ENCODE measurements at regions not wholly inside any gene's neighbourhood (a gene's known extent, or its start where the extent isn't known, plus 50 kb on each side); places are given as distances from the start of the nearest gene placed in this dataset.

GRCh38 chr7:41465571-41465970 lies 237.3 kb downstream of the INHBA start:
- Histone ChIP-seq H3K9me3 (no peaks in the 10 kb centered on the region), H3K36me3 (no peaks in the 10 kb centered on the region), H3K27ac (no peak overlapping the region), H3K27me3 (no peaks in the 10 kb centered on the region), H3K4me1 (no peaks in the 10 kb centered on the region), H3K4me3 (no peak overlapping the region)
- TF ChIP-seq CTCF (IDR thresholded peaks at IDR 0.05) = no peak
- no peak for TF ChIP-seq POLR2A (IDR thresholded peaks at IDR 0.05)
- no peak for DNase-seq
- WGBS, 2 donors = 87 to 95% methylated on average over 5 of the region's 5 CpGs
- intact Hi-C loops (cut with DNase I) = no loop called here

GRCh38 chr7:41463770-41464470 lies 239.0 kb downstream of the INHBA start:
- TF ChIP-seq POLR2A (IDR thresholded peaks at IDR 0.05) (no peak), CTCF (IDR thresholded peaks at IDR 0.05) (no peak)
- H3K36me3 ChIP-seq = no peaks in the 10 kb centered on the region
- H3K4me3 ChIP-seq = no peak overlapping the region
- H3K9me3 ChIP-seq = no peaks in the 10 kb centered on the region
- WGBS, 2 donors = 61 to 65% methylated on average over 3 of the region's 3 CpGs
- no peak for DNase-seq
- intact Hi-C loops (cut with DNase I) = no loop called here
- H3K27ac ChIP-seq = no peak overlapping the region
- no peaks in the 10 kb centered on the region for H3K27me3 ChIP-seq
- no peaks in the 10 kb centered on the region for H3K4me1 ChIP-seq

GRCh38 chr7:41459623-41460261 lies 243.1 kb downstream of the INHBA start:
- Histone ChIP-seq H3K4me3 (no peak overlapping the region), H3K27me3 (no peaks in the 10 kb centered on the region), H3K4me1 (no peaks in the 10 kb centered on the region), H3K36me3 (no peaks in the 10 kb centered on the region), H3K27ac (no peak overlapping the region), H3K9me3 (no peaks in the 10 kb centered on the region)
- WGBS, 2 donors = 56 to 72% methylated on average over 5 to 6 of the region's 8 CpGs
- TF ChIP-seq CTCF (IDR thresholded peaks at IDR 0.05) = no peak
- TF ChIP-seq POLR2A (IDR thresholded peaks at IDR 0.05) = no peak
- DNase-seq = no peak
- intact Hi-C loops (cut with DNase I) = no loop called here

GRCh38 chr7:41459183-41459582 lies 243.7 kb downstream of the INHBA start:
- H3K9me3 ChIP-seq = no peaks in the 10 kb centered on the region
- H3K27me3 ChIP-seq = no peaks in the 10 kb centered on the region
- no peak overlapping the region for H3K4me3 ChIP-seq
- intact Hi-C loops (cut with DNase I) = no loop called here
- no peaks in the 10 kb centered on the region for H3K4me1 ChIP-seq
- no peak for TF ChIP-seq POLR2A (IDR thresholded peaks at IDR 0.05)
- TF ChIP-seq CTCF (IDR thresholded peaks at IDR 0.05) = no peak
- no peak overlapping the region for H3K27ac ChIP-seq
- no peaks in the 10 kb centered on the region for H3K36me3 ChIP-seq
- 68 to 83% methylated on average over 5 of the region's 5 CpGs for WGBS, 2 donors
- DNase-seq = no peak

- intact Hi-C loops (cut with DNase I) = no loop called here
- Histone ChIP-seq H3K27me3 (no peaks in the 10 kb centered on the region), H3K4me1 (no peaks in the 10 kb centered on the region), H3K36me3 (no peaks in the 10 kb centered on the region), H3K27ac (no peak overlapping the region), H3K9me3 (no peaks in the 10 kb centered on the region), H3K4me3 (no peak overlapping the region)
- DNase-seq = no peak
- TF ChIP-seq POLR2A (IDR thresholded peaks at IDR 0.05) = no peak
- TF ChIP-seq CTCF (IDR thresholded peaks at IDR 0.05) = no peak
These were observed 245.0 kb downstream of the INHBA start for GRCh38 chr7:41457832-41458437.
